CD4-positive, alpha-beta T cell treated with Interleukin-10 for 1 hour (primary cell): ENCODE measurements at regions not wholly inside any gene's neighbourhood (a gene's known extent, or its start where the extent isn't known, plus 50 kb on each side); places are given as distances from the start of the nearest gene placed in this dataset.
"Not testable (repeated sequence)": the region's sequence is repeated elsewhere in the genome, so short reads cannot be mapped to it uniquely, and the experiment has no call there.

Source experiments
- DNase-seq: peaks from one replicate; pipeline ENCODE4 v3.0.0-alpha.2; 2020

DNA sequence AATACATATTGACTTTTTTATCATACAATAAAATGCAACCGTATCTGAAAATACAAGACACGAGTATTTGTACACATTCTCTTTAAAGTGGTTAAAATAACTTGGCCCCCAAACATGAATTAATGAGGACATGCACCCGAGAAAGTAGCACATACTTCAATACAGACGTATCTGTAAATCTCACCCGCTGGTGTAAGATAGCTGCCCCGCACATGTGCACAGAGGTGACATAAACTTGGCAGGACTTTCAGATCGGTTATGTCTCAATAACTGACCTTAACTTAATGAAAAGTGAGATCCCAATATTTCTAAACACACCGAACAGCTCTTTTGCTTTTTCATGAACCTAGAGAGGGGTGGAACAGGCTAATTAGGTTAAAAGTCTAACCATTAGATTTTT, 91.5 kb upstream of the RPS6KA2 start:
- DNase-seq, result no peak

DNA sequence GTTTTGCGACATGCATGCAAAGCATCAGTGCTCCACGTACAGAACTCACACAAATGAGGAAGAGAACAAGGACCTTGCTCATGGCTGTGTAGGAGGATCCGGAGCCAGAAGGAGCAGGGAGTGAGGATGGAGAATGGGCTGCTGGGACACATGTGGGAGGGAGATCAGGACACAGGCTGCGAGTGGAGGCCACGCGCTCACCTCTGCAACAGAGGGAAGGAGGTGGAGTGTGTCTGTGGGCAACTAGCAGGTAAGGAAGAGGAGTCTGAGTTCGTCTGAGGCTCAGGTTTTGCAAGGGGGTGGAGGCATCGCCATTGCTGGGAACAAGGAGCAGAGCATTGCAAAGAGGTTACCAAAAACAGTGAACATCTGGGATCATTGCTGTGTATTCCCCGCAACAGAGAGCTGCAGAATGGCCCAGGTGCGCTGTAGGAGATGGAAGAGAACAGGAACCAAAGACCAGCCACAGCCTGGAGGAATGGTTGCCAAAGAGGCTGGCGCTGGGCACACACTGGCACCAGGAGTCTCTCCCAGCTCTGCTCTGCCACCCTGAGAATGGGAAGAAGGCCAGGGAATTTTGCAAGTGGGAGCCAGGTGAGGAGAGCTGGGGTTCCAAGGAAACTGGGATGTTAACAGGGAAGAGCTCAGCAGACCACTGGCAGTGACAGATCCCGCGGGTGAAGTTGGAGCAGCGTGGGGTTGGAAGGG, 90.0 kb upstream of the RPS6KA2 start:
- no peak for DNase-seq

DNA sequence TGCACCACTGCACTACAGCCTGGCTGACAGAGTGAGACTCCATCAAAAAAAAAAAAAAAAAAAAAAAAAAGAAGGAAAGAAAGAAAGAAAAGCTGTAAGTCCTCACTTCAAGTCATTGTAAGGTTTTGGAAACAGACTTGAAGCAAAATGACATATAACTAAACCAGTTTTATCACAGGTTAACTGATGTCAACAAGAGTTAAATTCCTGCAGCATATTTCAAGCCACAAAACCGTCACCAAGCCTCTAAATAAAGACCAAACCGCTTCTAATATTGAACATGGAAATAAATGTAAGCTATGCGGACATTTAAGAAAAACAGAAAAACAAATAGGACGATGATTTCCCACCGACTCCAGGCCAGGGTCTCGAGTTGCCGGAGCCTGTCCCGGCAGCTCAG, 88.9 kb upstream of the RPS6KA2 start:
- no peak for DNase-seq

DNA sequence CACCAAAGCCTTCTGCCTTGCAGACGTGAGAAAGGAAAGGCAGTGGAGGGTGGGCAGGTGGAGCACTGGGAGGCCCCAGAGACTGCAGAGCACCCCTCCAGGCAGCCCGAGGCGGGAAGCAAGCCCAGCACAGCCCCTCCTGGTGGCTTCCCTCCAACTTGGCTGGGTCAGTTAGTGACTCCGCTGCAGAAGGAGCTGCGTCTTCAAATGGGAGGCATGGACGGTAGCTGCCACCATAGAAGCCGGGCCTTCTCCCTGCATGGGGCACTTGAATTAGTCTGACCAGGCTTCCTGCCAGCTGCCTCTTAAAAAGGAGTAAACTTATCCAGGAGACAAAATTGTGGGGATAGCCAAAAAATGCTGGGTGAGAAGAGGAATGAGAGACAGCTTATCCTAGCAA, 88.0 kb upstream of the RPS6KA2 start:
- DNase-seq, result no peak

DNA sequence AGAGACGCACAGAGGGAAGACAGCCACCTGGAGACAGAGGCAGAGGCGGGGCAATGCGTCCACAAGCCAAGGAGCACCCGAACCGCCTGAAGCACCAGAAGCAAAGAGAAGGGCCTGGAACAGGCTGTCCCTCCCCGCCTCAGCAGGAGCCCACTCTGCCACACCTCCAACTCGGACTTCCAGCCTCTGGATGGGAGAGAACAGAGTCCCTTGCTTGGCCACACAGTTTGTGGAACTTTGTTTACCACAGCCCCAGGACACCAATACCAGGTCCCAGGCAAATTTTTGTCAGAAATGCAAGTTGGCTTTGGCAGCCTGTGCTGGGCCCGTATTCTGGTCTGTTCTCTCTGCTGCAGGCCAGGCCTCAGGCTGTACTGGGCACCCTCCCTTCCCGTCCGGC, 87.5 kb upstream of the RPS6KA2 start:
- no peak for DNase-seq

DNA sequence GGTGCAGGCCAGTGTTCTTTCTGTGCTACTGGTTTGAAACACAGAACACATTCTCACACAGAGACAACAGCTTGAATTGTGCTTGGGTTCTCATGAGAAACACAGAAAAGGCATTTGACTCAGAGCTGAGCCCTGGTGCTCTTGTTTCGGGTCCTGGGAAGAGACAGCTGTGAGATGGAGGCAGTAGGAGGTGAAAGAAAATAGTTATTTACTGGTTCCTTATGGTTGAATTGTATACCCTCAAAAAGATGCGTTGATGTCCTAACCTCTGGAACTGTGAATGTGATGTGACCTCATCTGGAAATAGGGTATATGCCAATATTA, 87.1 kb upstream of the RPS6KA2 start:
- no peak for DNase-seq

DNA sequence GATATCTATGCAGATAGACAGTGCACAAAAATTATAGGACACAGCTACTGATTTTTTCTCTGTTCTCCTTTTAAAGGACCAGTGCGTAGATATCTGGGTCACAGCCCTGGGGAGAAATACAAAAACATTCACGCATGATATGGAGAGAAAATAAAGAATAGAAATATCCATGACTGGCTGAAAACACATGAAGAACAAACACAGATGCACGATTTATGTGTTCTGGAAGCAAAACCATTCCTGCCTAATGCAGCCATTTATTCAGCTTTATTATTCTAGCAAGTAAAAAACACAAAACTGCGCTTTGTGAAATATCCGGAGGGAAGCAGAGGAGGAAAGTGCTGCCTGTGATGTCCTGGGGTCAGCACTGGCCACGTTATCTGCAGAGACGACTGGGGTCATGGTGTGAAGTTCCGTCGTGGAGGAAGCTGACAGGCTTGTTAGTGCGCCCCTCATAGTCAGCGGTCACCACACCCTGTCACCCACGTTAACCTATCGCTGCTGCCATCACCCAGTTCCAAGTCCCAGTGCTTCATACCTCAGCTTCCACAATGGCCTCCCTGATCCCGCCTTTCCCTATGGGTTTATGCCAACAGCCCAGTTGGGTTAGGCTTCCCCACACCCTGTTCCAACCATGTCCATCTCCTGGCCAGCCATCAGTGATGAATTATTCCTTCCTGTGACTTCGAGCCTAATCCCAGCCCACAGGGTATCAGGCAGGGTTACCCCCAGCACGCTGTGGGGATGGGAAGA, 86.6 kb upstream of the RPS6KA2 start:
- DNase-seq, result no peak

DNA sequence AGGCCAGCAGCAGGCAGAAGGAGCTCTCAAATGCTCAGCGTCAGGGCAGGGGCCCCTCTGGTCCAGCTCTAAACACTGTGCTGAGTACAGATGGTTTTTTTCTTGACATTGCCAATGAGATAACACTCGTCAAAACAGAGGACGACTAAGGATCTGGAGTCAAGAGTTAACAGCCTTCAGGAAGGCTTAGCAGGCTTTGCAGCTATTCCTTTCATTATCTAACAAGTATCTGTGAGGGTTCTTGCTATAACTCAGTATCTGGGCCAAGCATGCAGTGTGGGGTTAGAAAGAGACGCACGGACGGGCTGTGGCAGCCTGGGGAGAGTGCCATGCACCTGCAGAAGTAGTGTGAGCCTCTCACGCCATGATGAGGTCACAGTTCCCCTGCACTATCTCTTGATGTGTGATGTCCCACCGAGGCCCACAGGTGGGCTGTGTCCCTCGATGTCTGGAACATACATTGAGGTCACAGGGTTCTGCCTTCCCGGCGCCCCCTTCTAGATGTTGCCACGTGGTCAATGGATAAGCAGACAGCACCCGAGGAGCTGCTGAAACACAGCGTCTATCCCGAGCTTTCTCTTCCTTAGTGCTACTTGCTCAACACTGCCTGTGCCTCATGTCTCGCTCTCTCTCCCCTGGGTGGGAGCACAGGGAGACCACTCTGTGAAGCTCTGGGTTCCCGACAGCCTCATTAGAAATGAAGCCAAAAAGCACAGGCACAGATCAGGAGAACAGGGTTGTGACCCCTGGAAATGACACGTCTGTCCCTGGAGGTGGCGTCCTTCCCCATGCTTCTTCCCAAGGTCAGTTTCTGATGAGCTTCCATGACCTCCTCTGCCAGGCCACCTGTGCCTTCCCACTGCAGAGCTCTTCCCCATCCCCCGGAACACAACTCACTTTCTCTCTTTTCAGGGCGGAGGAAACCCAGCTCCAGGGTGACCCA, 85.5 kb upstream of the RPS6KA2 start:
- DNase-seq, result no peak

DNA sequence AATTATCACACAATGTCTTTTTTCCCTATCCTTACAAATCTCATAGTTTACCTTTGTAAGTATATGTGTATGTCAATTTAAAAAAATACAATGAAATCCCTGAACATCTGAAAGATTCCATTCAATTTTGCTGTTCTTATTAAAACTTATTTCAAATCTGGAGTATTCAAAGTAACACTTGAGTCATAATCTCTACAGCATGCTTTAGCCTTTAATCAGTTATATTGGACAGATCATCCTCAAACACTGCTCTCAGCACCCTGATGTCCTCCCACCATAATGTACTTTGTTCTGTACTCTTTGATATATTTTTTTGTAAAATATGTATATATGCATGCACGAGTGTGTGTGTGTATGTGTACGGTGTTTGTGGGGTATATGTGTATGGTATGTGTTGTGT, 83.0 kb upstream of the RPS6KA2 start:
- no peak for DNase-seq

DNA sequence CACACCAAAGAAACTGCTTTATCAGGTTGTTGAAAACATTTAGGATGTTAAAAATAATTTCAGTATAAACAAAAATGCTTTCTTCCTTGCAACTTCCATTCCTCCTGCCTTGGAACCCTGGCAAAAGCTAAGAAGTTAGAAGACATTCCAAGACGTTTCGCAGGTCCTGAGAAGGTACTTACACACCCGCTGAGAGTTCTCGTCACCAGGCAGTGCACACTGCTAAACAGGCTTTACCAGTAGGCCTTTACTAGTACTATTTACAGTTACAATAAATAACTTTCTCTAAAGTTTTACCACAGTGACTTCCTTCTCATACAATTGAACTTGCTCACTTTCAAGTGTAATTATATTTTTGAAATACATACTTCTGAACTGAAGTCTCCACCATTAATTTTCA, 81.4 kb upstream of the RPS6KA2 start:
- DNase-seq, result no peak

DNA sequence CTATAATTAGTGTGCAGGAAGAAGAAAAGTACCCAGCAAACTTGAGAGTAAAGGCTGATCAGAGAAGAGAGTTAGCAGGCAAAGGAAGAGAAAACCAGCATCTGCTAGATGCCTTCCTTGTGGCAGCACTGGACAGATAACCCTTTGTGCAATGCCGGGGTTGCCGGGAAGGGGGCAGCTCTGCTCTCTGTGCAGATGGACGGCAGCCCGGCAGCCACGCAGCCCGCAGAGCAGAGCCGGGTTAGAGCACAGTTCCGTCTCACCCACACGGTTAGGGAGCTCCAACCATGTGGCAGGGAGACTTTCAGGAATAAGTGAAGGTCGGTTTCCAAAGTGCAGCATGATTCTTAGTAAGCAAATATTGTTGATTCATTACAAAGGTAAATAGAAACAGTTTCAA, 80.0 kb upstream of the RPS6KA2 start:
- DNase-seq, result no peak

DNA sequence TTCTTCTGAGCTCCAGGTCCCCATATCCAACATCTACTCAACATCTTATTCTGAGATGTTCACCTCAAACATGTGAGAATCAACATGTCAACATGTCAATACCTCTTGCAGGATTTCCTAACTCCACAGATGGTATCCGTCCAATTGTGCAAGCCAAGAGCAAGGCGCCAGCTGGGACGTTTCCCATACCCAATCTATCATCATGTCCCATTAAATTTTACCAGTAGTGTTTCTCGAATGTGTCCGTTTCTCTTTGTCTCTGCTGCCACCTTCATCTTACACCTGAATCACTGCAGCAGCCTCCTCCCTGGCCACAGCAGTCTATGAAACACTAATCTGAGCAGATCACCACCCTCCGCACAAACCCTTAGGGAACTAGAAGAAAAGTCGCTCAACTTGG, 78.0 kb upstream of the RPS6KA2 start:
- DNase-seq, result no peak

DNA sequence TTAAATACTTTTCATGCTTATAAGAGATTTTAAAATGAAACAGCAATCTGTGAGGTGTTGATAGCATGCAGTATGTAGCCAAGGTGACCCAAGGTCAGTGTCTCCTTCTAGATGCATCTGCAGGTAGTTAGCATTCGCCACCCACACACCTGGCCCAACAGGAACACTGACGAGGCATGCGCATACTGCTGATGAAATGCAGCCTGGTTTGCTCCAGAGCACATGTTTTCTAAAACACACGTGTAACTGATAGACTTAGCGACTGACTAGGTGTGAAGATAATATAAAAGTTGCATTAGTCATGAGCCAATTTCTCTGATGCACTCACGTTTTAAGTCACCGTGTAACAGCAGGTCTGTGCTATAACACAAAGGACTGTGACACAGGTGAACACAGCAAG, 77.1 kb upstream of the RPS6KA2 start:
- no peak for DNase-seq

DNA sequence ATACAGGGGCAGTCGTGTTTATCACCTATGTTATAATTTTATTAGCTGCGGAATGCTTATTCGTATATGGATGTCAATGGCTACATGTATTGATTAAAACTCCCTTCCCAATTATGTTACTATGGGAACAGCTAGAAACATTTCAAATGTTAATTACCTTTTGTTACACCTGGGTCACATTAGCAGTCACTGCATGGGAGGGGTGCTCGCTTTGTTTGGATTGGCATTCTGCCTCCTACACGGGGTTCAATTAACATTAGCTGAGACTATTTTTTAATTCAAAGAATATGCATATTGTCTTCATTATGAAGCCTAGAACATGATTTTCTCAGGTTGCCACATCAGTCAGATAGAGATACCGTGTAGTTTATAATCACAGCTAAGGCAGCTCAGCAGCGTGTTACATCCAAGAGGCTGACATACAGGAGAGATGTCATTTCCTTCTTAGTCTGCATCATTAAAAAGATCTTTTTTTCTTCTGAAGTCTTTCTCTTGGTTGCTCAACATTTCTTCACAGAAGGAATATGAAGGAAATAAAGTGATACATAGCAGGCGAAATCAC, 76.2 kb upstream of the RPS6KA2 start:
- no peak for DNase-seq

DNA sequence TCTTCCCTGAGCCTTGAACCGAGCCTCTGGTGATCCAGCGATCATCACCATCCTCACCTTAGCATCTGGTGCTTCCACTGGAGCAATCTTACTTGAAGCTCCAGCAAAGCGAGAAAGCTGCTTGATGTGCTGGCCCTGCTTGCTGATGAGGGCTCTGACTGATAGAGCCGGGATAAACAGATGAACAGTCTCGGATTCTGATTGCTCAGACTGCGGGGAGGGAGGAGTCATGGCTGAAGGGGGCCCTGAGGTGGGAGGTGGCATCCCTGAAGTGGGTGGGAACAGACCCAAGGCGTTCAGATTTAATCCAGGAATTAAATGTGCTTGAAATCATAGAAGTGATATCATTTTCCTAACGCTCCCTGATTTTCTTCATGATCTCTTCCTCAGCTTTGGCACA, 74.4 kb upstream of the RPS6KA2 start:
- not testable (repeated sequence) for DNase-seq

DNA sequence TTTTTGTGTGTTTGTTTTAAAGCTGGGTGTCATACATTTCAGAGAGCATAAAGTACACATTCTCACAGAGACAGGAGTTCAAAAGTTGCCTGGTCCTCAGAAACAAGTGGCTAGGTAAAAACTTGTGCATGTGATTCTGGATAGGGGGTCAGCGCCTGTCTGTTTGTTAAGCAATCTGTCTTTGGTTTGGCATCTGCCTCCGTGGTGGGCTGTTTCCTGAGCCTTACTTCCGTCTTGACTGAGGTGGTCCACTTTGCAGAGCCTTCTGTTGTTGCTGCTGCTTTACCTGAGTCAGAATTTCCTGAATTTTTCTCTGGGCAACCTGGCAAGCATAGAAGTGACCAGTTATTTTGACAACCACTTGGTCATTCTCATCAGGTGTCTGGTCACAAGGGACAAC, 73.8 kb upstream of the RPS6KA2 start:
- DNase-seq, result not testable (repeated sequence)

DNA sequence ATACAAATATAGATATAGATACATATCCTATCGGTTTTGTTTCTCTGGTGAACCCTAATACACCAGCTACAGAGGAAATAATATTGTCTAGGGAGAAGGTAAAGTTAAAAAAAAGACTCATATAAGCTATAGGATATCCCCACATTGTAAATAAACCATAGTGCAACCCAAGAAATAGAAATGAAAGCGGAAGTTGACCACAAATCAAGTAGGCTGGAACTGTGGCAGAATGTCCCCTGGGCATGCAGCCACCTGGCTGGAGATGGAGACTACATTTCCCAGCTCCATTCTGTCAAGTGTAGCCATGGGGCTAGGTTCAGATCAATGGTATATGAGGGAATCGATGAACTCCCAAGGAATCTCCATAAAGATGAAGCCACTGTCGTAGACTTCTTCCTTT, 70.1 kb upstream of the RPS6KA2 start:
- DNase-seq, result no peak

DNA sequence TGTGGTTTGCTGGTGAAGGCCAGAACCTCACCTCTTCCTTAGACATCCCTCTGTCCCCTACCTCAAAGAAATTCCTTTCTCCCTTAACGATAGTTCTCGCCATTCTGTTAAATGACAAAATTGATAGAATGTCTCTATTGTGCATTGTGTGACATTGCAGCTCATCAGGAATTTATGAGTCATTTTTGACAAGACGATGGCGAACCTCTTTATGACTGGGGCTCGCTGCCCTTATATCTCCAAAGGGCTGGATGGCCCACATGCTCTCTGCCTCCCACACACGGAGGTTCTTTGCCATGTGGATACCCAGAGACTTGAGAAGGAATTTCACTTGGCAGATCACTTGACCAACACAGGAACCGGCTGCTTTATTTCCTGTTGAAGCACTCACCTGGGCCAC, 66.8 kb upstream of the RPS6KA2 start:
- DNase-seq, result no peak

DNA sequence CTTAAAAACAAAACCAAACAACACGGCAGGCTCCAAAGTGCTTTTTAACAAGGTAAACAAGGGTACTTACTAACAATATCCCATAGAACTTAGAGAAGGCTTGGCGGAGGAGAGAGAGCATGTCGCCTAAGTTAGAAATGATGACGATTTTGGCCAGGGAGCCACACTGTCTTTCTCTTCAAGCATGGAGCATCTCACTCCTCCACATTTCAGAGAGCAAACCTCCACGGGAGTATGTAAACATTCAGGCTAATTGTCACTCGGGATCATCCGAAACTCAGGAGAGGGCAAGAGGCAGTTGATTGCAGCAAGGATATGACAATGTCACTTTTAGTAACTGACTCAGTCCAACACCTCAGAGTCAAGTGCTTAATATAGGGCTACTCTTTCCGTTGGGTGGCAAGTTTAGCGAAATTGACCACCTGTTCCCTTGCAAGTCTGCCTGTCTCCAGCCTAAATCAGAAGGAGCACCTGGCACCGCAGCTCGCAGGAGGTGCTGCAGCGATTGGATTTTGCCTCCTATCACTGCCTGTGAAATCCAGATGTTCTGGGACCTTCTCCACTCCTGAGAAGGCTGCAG, 65.8 kb upstream of the RPS6KA2 start:
- DNase-seq, result no peak

DNA sequence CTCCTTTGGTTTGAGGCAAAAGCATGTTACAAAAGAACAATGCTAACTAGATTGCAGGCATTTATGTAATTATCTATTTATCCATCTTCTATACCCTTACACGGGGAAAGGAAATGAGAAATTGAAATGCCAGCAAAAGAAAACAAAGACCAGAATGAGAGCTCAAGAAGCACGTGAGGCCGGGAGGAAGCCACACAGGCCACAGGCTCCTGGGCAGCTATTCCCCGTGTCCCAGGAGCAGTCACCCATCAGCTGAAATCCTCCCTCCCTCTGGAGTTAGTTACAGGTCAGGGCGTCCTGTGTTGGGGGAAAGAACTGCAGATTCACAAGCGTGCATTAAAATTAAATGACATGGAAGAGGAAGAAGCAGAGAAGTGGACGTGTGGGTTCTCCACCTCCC, 64.7 kb upstream of the RPS6KA2 start:
- DNase-seq, result no peak

DNA sequence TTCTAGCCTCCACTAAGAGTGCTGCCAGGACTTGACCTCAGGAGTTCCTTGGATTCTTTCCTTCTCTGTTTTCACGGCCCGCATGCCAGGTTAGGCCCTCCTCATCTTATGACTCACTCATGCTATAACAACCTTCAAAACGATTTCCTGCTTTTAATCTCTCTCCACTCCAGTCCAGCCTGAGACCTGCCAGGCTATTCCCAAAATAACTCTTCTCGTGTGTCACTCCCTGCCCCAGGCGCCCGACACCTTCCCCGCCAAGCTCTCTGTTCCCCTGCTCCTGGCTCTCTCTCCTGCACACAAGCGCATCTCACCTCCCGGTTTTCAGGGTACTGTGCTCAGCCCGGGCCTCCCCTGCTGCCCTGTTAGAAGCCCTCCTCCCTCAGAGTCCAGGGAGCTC, 64.1 kb upstream of the RPS6KA2 start:
- DNase-seq, result no peak

DNA sequence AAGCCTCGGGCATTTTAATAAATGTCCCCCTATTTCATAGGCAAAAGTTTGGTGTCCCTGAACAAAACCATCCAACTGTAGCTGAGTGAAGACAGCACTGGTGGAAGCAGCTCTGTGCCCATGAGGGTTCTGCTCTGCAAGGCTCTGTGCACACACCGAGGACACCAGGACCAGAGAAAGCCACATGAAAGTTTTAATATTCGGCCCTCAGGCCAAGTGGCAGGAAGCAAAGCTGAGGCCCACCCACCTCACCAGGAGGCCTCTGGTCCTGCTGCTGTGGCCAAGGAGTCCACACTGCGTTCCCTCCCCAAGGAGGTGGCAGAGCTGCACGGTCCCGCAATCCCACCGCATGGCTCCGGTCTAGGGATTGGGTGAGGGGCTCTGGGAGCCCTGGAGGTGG, 62.6 kb upstream of the RPS6KA2 start:
- DNase-seq, result no peak

DNA sequence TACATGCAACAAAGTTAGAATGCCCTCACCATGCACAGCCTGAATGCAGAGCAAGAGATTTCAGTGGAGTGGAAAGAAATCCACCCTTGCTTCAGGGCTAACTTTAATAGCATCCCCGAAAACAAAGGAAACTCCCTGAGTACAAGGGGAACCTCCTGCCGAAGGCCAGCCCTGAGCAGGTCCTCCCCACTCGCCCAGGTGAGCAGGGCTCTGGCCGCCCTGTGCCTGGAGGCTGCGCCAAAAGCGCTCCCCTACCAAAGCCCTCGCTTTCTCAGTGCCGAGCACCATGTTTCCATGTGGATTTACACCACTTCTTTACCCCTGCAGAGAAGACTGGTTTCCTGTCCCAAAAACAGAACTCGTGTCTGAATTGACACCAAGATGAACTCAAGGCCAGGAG, 61.9 kb upstream of the RPS6KA2 start:
- no peak for DNase-seq
